C4-2B (cell line): ENCODE measurements at regions not wholly inside any gene's neighbourhood (a gene's known extent, or its start where the extent isn't known, plus 50 kb on each side); places are given as distances from the start of the nearest gene placed in this dataset.

ENCODE experiments used
- H3K27ac ChIP-seq: fragments of 450-650 bp; 2 replicates; pipeline ENCODE4 v1.5.1; 2017
- CTCF ChIP-seq: fragments of 450-650 bp; conservative IDR thresholded peaks from 2 replicates; pipeline ENCODE4 v1.5.1; 2017; ENCODE audit warnings: mild to moderate bottlenecking
- ZFX ChIP-seq: fragments of 450-650 bp; IDR thresholded peaks from 2 replicates; pipeline ENCODE4 v1.6.1; 2017

GRCh38 chrX:149208307-149208706 is 296.8 kb downstream of the IDS start:
- H3K27ac ChIP-seq, result no peak overlapping the region
- no peak for TF ChIP-seq ZFX
- TF ChIP-seq CTCF, result no peak

GRCh38 chrX:149207518-149207917 is 297.6 kb downstream of the IDS start:
- H3K27ac ChIP-seq, result no peak overlapping the region
- TF ChIP-seq ZFX, result no peak
- TF ChIP-seq CTCF, result no peak

GRCh38 chrX:149205937-149206336 is 299.2 kb downstream of the IDS start:
- no peak overlapping the region for H3K27ac ChIP-seq
- no peak for TF ChIP-seq ZFX
- TF ChIP-seq CTCF, result no peak

- no peak overlapping the region for H3K27ac ChIP-seq
- no peak for TF ChIP-seq CTCF
- no peak for TF ChIP-seq ZFX
These were observed 300.0 kb downstream of the IDS start for GRCh38 chrX:149205081-149205480.

GRCh38 chrX:149199734-149200133 is 305.4 kb downstream of the IDS start:
- TF ChIP-seq CTCF (no peak), ZFX (no peak)

GRCh38 chrX:149198980-149199732 is 305.9 kb downstream of the IDS start:
- H3K27ac ChIP-seq, result no peak overlapping the region

More at GRCh38 chrX:149199734-149200133, 305.4 kb downstream of the IDS start:
- no peak overlapping the region for H3K27ac ChIP-seq

More at GRCh38 chrX:149198980-149199732, 305.9 kb downstream of the IDS start:
- TF ChIP-seq ZFX (no peak), CTCF (no peak)
